Stimulated activated CD4-positive, alpha-beta T cell treated with anti-CD3 and anti-CD28 coated beads, TNF-alpha, amount 100 ng/mL, for 24 hours (primary cell): ENCODE measurements at regions not wholly inside any gene's neighbourhood (a gene's known extent, or its start where the extent isn't known, plus 50 kb on each side); places are given as distances from the start of the nearest gene placed in this dataset.

Experiments
- DNase-seq, 3 experiments: peaks; one replicate each; pipeline ENCODE4 v3.0.0-alpha.2; 2020; ENCODE audit warnings: low read depth in 3 of 3

- no peak for DNase-seq
Measured at GRCh38 chrX:147699061-147699460, 212.7 kb upstream of the FMR1 start.

GRCh38 chrX:147710301-147710700, 201.4 kb upstream of the FMR1 start:
- no peak for DNase-seq

GRCh38 chrX:147733369-147733768, 178.3 kb upstream of the FMR1 start:
- DNase-seq: no peak

DNA sequence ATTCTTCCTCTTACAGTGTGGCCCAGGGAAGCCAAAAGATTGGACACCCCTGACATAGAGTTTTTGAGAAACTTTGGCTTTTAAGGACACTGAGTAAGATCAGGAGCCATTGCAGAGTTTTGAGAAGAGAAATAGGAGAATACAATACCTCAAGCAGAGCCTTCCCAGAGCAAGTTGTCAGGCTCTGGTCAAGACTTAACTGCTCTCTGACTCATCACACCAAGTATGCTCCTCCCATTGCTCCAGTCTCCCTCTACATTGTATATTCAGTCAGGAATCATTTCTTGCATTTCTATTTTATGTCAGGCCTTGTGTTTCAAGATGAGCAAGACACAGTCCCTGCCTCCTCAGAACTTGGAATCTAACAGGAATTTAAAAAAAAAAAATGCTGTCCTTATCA, 176.4 kb upstream of the FMR1 start:
- no peak for DNase-seq

GRCh38 chrX:147736045-147736444, 175.7 kb upstream of the FMR1 start:
- no peak for DNase-seq

- DNase-seq: no peak
Measured at GRCh38 chrX:147737690-147738089, 174.0 kb upstream of the FMR1 start.

DNA sequence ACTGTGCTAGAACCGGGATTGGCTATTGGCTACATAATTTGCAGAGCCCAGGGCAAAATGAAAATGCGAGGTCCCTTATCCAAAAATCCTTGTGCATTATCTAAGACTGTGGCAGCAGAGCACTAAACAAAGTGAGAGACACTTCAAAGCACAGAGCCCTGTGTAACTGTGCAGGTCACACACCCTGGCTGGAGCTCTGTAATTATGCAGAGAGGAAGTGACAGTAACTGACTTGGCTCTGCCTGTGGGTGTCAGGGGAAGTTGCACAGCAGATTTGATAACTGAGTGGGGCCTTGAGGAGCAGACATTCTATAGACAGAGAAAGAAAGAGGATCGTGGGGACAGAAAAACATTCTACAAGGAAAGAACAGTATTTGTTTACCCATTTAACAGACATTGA, 173.5 kb upstream of the FMR1 start:
- DNase-seq: peak in 1 of 3 experiments; percentile 0

DNA sequence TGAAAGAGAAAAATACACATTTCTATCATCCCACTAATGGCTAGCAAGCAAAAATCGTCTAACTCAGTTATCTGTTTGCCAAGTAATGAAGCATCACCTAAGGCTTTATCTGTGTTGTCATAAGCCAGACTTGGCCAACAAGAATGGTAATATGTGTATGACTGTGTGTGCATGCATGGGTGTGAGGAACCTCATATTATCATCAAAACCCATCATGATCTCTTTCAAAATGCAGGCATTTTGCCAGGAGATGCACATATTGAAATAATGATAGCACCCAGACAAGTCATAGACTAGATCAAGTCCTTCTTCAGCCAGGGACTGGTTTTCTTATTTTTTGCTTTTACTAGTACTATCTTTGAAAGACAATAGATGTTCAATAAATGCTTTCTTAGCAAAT, 172.5 kb upstream of the FMR1 start:
- no peak for DNase-seq

DNA sequence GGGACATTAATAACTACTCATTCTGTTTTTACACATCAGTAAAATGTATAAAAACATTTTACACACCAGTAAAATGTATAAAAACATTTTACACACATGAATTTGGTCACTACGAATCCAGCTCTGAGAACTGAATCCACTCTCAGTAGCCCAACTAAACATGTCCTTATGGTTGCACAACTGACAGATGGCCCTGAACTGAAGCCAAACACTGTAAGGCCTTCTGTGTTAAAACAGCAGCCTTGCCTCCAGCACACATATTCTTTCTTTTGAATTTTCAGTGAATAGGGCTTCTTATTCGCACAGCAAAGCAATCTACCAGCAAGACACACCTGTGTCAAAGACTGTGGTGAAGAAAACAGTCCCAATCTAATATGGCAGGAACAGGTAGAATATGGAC, 169.9 kb upstream of the FMR1 start:
- DNase-seq: no peak

DNA sequence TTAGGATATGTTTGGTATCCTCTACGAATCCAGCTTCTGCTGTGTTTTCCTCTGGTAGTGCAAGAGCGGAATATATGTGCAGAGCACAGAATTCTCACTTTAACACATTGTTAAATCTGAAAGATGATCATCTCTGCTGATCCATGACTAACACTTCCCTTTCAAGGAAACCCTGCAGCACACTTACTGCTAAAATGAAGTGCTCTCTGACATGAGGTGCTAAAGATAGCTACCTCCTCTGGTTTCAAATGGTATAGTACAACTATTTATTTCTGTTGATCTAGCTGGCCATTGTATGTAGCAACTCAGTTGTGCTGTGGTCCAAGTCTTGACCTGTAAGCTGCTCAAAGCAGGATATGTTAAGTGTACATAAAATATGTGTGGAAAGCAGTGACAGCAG, 162.4 kb upstream of the FMR1 start:
- DNase-seq: no peak

- DNase-seq: no peak
Measured at GRCh38 chrX:147757750-147758149, 154.0 kb upstream of the FMR1 start.

DNA sequence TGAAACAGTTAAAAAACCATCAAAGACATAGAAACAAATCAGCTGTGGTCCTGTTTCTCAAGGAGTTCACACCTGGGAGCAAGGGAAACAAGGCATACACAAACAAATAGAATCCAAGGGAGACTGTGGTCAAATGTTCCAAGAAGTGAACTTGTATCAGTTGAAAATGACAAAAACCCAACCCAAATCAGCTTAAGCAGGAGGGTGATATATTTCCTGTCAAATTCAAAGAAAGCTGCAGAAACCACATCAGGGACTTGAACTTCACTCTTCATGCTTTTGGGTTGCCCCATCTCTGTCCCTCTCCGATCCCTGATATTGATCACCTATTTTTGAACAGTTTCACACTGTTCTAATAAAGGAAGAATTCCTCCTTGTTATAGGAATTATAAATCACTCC, 148.6 kb upstream of the FMR1 start:
- no peak for DNase-seq

DNA sequence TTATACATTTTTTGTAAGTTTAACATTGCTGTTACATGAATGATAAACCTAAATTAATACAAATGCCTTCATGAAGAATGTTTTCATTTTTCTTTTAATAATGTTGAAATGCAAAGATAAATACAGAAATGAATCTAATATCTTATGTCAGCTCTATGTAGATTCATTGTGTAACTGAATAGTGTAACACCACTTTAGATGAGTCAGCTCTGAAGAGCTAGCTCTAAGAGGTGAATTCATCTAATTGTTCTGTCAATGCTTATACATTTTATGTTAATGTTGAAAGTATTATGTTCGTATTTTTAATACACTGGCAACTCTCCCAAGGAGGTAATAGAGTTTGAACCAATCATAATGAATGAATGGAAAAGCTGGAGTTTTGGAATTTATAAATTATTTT, 146.9 kb upstream of the FMR1 start:
- no peak for DNase-seq

GRCh38 chrX:147770858-147771257, 140.9 kb upstream of the FMR1 start:
- no peak for DNase-seq

- DNase-seq: no peak
Measured at GRCh38 chrX:147776988-147777387, 134.7 kb upstream of the FMR1 start.

- no peak for DNase-seq
Measured at GRCh38 chrX:147779173-147779572, 132.5 kb upstream of the FMR1 start.

GRCh38 chrX:147781844-147782243, 129.9 kb upstream of the FMR1 start:
- DNase-seq: no peak

- DNase-seq: no peak
Measured at GRCh38 chrX:147788641-147789350, 122.9 kb upstream of the FMR1 start.

DNA sequence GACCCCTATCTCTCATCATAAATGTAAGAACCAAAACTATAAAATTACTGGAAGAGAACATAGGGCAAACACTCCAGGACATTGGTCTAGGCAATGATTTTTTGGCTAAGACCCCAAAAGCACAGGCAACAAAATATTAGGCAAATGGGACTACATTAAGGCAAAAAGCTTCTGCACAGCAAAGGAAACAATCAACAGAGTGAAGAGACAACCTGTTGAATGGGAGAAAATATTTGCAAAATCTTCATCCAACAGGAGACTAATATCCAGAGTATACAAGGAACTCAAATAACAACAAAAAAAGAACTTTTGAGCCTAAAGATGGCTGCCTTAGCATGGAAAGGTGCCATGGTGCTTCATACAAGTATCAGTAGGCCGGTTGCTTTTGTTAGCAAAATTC, 111.1 kb upstream of the FMR1 start:
- DNase-seq: no peak

DNA sequence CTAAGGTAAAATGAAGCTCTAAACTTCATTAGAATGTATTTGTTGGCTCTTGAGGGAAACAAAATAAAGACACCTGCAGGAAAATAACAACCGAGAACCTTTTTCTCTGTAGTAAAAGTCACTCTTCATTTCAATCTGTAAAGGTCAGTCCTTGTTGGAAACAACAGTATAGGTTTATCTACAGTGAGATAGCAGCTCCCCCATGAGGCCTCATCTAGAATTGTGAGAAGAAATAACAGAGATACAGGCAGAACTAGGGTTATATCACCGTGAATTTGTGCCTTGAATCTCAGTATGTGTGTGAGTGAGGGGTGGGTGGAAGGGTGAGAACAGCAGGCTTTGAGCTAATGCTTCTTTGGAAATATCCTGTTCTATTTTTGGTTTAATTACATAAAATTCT, 107.8 kb upstream of the FMR1 start:
- no peak for DNase-seq

DNA sequence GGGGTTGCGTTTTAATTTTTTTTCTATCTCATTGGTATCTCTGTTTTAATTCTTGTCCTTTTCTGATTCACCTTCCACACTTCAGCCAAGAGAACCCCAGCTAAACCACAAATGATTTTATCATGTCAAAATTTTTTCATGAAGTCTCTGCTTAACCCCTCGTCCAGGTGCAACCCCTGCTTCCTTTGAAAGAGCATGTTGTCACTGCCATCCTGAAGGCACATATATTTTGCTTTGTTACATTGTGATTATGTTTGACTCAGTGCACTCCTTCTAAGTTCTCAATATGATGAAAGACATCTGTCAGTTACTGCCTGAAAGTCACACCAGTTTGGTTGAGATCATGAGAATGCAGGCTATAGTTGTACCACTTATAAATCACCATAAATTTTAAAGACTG, 99.9 kb upstream of the FMR1 start:
- no peak for DNase-seq

DNA sequence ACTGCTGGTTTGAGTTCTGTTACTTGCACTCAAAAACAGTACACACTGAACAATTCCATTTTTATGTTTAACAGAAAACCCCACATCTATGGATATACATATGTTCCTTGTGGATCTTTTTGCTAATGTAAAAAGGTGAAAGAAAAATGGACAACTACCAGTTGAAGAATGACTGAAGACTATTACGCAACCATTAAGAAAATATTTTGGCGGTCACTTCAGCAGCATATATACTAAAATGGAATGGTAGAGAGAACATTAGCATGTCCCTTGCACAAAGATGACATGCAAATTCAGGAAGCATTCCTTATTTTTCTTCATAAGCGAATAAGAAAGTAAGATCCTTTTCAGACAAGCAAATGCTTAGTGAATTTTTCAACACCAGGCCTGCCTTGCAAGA, 84.6 kb upstream of the FMR1 start:
- DNase-seq: no peak

DNA sequence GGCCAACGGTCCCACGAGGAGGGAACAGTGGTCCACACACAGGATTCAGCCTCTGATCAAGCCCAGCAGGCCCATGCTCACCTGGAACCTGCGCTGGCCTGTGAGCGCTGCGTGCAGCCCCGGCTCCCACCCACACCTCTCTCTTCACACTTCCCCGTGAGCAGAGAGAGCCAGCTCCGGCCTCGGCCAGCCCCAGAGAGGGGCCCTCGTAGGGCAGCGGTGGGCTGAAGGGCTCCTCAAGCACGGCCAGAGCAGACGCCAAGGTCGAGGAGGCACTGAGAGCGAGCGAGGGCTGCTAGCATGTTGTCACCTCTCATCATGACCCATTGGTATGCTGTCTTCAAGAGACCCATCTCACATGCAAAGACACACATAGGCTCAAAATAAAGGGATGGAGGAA, 83.0 kb upstream of the FMR1 start:
- DNase-seq: no peak

DNA sequence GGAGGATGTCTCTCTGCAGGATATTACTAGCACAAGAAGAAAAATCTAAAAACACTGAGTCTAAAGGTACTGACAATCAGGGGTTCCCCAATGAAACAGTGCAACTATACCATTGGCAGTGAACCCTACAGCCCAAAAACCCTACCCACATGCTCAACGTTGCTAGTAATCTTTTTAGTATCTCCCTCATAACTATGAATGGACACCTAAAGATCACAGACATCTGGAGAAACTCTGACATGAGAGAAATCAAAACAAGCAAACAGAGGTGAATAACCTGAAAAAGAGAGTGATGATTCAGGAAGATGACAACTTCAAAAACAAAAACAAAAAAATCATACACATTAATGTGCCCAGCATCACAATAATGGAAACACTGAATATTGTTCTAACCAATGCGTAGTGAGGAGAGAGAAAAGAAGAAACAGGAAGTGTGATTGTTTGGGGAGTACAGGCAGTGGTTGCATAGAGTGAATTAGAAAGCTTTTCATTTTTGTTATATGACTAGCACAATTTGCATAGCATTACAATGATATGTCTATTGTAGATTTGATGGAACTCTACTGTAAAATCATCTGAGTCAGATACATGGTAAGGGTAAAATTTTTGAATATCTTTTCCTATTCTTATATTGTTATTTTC, 78.9 kb upstream of the FMR1 start:
- DNase-seq: no peak
